SK-N-SH treated with all-trans-retinoic acid at 6 μM for 48 hours (cell line): ENCODE measurements at regions not wholly inside any gene's neighbourhood (a gene's known extent, or its start where the extent isn't known, plus 50 kb on each side); places are given as distances from the start of the nearest gene placed in this dataset.

Source experiments
- ATAC-seq: fragments of 200-7000 bp; cut with Tn5 transposase; 3 replicates; pipeline ENCODE4 v1.9.1; 2020; ENCODE audit warnings: mild to moderate bottlenecking, moderate library complexity
- BACH2 ChIP-seq: fragments of 250-450 bp; sonication (Bioruptor Pico); IDR thresholded peaks from 2 replicates; pipeline ENCODE4 v1.9.0; 2021; ENCODE audit warnings: mild to moderate bottlenecking, borderline replicate concordance
- ESRRG ChIP-seq: fragments of 250-450 bp; sonication (Bioruptor Pico); IDR thresholded peaks from 2 replicates; pipeline ENCODE4 v1.6.1; 2021; ENCODE audit warnings: mild to moderate bottlenecking
- GLIS3 ChIP-seq: fragments of 250-450 bp; sonication (Bioruptor Pico); IDR thresholded peaks from 2 replicates; pipeline ENCODE4 v1.5.0; 2020; ENCODE audit warnings: mild to moderate bottlenecking, moderate library complexity
- ISL1 ChIP-seq: fragments of 250-450 bp; sonication (Bioruptor Pico); IDR thresholded peaks from 2 replicates; pipeline ENCODE4 v2.1.2; 2022; ENCODE audit warnings: mild to moderate bottlenecking, moderate library complexity
- OSR1 ChIP-seq: fragments of 250-450 bp; sonication (Bioruptor Pico); IDR thresholded peaks from 2 replicates; pipeline ENCODE4 v1.8.0; 2022; ENCODE audit warnings: moderate library complexity, mild to moderate bottlenecking, inconsistent platforms
- PPARA ChIP-seq: fragments of 250-450 bp; sonication (Bioruptor Pico); IDR thresholded peaks from 2 replicates; pipeline ENCODE4 v1.5.0; 2020; ENCODE audit warnings: mild to moderate bottlenecking, borderline replicate concordance
- RARB ChIP-seq: fragments of 250-450 bp; sonication (Bioruptor Pico); IDR thresholded peaks from 2 replicates; pipeline ENCODE4 v1.8.0; 2021; ENCODE audit warnings: mild to moderate bottlenecking, moderate library complexity
- SNAI2 ChIP-seq: fragments of 250-450 bp; sonication (Bioruptor Pico); IDR thresholded peaks from 2 replicates; pipeline ENCODE4 v1.5.0; 2020; ENCODE audit warnings: mild to moderate bottlenecking, moderate library complexity
- TCF4 ChIP-seq: fragments of 250-450 bp; sonication (Bioruptor Pico); IDR thresholded peaks from 2 replicates; pipeline ENCODE4 v1.8.0; 2021; ENCODE audit warnings: mild to moderate bottlenecking, moderate library complexity, borderline replicate concordance
- TOX ChIP-seq: fragments of 250-450 bp; sonication (Bioruptor Pico); IDR thresholded peaks from 2 replicates; pipeline ENCODE4 v1.8.0; 2021; ENCODE audit warnings: mild to moderate bottlenecking, moderate library complexity, borderline replicate concordance
- ZC3H10 ChIP-seq: fragments of 250-450 bp; sonication (Bioruptor Pico); IDR thresholded peaks from 2 replicates; pipeline ENCODE4 v1.5.1; 2021; ENCODE audit warnings: mild to moderate bottlenecking, moderate library complexity
- ZFP3 ChIP-seq: fragments of 250-450 bp; sonication (Bioruptor Pico); IDR thresholded peaks from 2 replicates; pipeline ENCODE4 v1.5.0; 2020; ENCODE audit warnings: mild to moderate bottlenecking, moderate library complexity
- ZFP30 ChIP-seq: fragments of 450-650 bp; formaldehyde crosslinking; IDR thresholded peaks from 2 replicates; pipeline ENCODE4 v1.5.0; 2022; ENCODE audit warnings: mild to moderate bottlenecking, moderate library complexity
- ZNF565 ChIP-seq: fragments of 450-650 bp; formaldehyde crosslinking; conservative IDR thresholded peaks from 2 replicates; pipeline ENCODE4 v1.5.0; 2020; ENCODE audit warnings: low read depth, mild to moderate bottlenecking, moderate library complexity
- ZNF70 ChIP-seq: fragments of 450-650 bp; formaldehyde crosslinking; IDR thresholded peaks from 2 replicates; pipeline ENCODE4 v1.5.0; 2020; ENCODE audit warnings: mild to moderate bottlenecking, moderate library complexity
- ZNF8 ChIP-seq: fragments of 450-650 bp; formaldehyde crosslinking; IDR thresholded peaks from 2 replicates; pipeline ENCODE4 v1.5.0; 2020; ENCODE audit warnings: mild to moderate bottlenecking, moderate library complexity
- TF ChIP-seq, protein P1 (sequence below): fragments of 250-450 bp; sonication (Bioruptor Pico); IDR thresholded peaks from 2 replicates; pipeline ENCODE4 v1.5.1; 2021; ENCODE audit warnings: mild to moderate bottlenecking, moderate library complexity
- TF ChIP-seq, protein P2 (sequence below): fragments of 250-450 bp; sonication (Bioruptor Pico); IDR thresholded peaks from 2 replicates; pipeline ENCODE4 v1.5.1; 2020; ENCODE audit warnings: low read depth, mild to moderate bottlenecking, moderate library complexity
- TF ChIP-seq, protein P3 (sequence below): fragments of 250-450 bp; sonication (Bioruptor Pico); IDR thresholded peaks from 2 replicates; pipeline ENCODE4 v1.8.0; 2021; ENCODE audit warnings: low read depth, mild to moderate bottlenecking, moderate library complexity, borderline replicate concordance
- TF ChIP-seq, protein P4 (sequence below): fragments of 250-450 bp; sonication (Bioruptor Pico); IDR thresholded peaks from 2 replicates; pipeline ENCODE4 v1.5.0; 2020; ENCODE audit warnings: mild to moderate bottlenecking, moderate library complexity

DNA sequence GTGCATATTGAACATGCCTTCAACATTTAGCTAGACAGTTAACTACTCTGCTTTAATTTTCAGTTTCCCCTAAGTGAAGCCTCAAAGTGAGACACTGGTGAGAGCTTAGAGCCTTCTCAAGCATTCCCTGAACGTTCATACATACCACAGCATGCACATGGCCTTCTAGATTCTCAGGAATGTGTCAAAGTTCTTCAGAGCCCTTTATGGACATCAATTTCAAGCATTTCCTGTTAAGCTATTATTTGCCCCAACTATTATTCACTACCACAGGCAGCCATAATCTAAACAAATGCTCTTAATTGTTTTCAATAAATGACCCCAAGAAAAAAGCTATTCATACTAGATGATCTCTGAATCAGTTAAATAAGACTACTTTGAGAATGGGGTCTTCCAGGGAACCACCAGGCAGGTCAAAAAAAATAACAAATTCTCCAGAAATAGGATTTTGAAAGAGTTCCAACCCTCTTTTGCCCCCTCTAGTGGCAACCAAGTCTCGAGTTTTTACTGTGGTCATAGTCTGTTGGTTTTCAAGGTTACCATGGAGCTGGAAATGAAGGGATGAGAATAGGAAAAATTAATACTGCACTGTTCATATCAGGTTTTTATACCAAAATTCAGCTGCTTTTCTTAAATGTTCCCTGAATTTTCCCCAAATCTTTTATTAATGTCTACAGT, 235.4 kb downstream of the RAB28 start:
- no peak for ATAC-seq
- TF ChIP-seq BACH2 (CRISPR knock-in tag) (no peak), SNAI2 (CRISPR knock-in tag) (no peak), ZFP30 (CRISPR knock-in tag) (no peak), GLIS3 (no peak), TOX (CRISPR knock-in tag) (no peak), ZC3H10 (CRISPR knock-in tag) (no peak), ZFP3 (CRISPR knock-in tag) (no peak), ZNF8 (CRISPR knock-in tag) (no peak), TCF4 (CRISPR knock-in tag) (no peak), ISL1 (CRISPR knock-in tag) (no peak)
- TF ChIP-seq, protein P1, sequence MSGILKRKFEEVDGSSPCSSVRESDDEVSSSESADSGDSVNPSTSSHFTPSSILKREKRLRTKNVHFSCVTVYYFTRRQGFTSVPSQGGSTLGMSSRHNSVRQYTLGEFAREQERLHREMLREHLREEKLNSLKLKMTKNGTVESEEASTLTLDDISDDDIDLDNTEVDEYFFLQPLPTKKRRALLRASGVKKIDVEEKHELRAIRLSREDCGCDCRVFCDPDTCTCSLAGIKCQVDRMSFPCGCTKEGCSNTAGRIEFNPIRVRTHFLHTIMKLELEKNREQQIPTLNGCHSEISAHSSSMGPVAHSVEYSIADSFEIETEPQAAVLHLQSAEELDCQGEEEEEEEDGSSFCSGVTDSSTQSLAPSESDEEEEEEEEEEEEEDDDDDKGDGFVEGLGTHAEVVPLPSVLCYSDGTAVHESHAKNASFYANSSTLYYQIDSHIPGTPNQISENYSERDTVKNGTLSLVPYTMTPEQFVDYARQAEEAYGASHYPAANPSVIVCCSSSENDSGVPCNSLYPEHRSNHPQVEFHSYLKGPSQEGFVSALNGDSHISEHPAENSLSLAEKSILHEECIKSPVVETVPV (CRISPR knock-in tag): no peak

DNA sequence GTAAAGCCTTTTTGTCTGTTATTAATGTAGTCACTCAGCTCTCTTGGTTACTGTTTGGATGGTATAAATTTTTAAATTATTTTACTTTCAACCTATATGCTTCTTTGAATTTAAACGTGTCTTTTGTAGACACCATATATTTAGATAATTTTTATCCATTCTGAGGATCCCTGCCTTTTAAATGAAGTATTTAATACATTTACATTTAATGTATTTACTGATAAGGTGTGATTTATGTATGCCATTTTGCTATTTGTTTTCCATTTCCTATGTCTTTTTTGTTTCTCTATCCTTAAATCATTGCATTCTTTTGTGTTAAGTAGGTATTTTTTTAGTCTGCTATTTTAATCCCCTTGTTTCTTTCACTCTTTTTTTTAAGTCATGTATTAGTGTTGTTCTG, 238.0 kb downstream of the RAB28 start:
- ATAC-seq: no peak
- no peak for TF ChIP-seq ZNF565
- no peak for TF ChIP-seq ZFP3 (CRISPR knock-in tag)
- TF ChIP-seq OSR1 (CRISPR knock-in tag): no peak
- TF ChIP-seq ZFP30 (CRISPR knock-in tag): no peak
- TF ChIP-seq TCF4 (CRISPR knock-in tag): no peak
- TF ChIP-seq PPARA (CRISPR knock-in tag): no peak
- TF ChIP-seq ZC3H10 (CRISPR knock-in tag): no peak

DNA sequence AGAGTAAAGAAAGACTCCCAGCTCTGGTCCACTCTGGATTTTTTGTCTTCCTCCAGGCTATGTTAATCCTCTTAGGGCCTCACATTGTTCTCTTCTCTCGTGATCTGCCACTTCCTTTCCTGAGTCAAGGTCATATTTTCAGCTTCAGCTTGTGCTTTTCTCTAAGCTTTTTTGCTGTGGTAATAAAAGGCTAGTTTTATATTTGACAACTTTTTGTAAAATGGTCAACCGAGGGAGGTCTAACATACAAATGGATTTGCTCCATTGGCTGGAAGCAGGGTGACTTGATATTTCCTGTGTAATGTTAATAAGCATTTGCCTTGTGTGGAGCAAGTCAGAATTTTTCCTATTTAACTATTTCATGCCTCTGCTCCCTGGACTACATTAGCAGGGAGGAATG, 239.7 kb downstream of the RAB28 start:
- TF ChIP-seq, protein P2, sequence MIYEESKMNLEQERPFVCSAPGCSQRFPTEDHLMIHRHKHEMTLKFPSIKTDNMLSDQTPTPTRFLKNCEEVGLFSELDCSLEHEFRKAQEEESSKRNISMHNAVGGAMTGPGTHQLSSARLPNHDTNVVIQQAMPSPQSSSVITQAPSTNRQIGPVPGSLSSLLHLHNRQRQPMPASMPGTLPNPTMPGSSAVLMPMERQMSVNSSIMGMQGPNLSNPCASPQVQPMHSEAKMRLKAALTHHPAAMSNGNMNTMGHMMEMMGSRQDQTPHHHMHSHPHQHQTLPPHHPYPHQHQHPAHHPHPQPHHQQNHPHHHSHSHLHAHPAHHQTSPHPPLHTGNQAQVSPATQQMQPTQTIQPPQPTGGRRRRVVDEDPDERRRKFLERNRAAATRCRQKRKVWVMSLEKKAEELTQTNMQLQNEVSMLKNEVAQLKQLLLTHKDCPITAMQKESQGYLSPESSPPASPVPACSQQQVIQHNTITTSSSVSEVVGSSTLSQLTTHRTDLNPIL: no peak
- TF ChIP-seq, protein P3, sequence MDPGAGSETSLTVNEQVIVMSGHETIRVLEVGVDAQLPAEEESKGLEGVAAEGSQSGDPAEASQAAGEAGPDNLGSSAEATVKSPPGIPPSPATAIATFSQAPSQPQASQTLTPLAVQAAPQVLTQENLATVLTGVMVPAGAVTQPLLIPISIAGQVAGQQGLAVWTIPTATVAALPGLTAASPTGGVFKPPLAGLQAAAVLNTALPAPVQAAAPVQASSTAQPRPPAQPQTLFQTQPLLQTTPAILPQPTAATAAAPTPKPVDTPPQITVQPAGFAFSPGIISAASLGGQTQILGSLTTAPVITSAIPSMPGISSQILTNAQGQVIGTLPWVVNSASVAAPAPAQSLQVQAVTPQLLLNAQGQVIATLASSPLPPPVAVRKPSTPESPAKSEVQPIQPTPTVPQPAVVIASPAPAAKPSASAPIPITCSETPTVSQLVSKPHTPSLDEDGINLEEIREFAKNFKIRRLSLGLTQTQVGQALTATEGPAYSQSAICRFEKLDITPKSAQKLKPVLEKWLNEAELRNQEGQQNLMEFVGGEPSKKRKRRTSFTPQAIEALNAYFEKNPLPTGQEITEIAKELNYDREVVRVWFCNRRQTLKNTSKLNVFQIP (CRISPR knock-in tag): no peak
- TF ChIP-seq ISL1 (CRISPR knock-in tag): no peak
- no peak for TF ChIP-seq ZNF70 (CRISPR knock-in tag)
- TF ChIP-seq TOX (CRISPR knock-in tag): no peak
- no peak for TF ChIP-seq RARB (CRISPR knock-in tag)
- TF ChIP-seq OSR1 (CRISPR knock-in tag): no peak
- no peak for TF ChIP-seq ESRRG (CRISPR knock-in tag)
- no peak for TF ChIP-seq ZFP30 (CRISPR knock-in tag)
- no peak for TF ChIP-seq ZNF565
- TF ChIP-seq, protein P4, sequence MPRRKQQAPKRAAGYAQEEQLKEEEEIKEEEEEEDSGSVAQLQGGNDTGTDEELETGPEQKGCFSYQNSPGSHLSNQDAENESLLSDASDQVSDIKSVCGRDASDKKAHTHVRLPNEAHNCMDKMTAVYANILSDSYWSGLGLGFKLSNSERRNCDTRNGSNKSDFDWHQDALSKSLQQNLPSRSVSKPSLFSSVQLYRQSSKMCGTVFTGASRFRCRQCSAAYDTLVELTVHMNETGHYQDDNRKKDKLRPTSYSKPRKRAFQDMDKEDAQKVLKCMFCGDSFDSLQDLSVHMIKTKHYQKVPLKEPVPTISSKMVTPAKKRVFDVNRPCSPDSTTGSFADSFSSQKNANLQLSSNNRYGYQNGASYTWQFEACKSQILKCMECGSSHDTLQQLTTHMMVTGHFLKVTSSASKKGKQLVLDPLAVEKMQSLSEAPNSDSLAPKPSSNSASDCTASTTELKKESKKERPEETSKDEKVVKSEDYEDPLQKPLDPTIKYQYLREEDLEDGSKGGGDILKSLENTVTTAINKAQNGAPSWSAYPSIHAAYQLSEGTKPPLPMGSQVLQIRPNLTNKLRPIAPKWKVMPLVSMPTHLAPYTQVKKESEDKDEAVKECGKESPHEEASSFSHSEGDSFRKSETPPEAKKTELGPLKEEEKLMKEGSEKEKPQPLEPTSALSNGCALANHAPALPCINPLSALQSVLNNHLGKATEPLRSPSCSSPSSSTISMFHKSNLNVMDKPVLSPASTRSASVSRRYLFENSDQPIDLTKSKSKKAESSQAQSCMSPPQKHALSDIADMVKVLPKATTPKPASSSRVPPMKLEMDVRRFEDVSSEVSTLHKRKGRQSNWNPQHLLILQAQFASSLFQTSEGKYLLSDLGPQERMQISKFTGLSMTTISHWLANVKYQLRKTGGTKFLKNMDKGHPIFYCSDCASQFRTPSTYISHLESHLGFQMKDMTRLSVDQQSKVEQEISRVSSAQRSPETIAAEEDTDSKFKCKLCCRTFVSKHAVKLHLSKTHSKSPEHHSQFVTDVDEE (CRISPR knock-in tag): no peak
- no peak for TF ChIP-seq ZNF8 (CRISPR knock-in tag)
- TF ChIP-seq PPARA (CRISPR knock-in tag): no peak
- TF ChIP-seq ZFP3 (CRISPR knock-in tag): no peak
- TF ChIP-seq GLIS3: no peak
- ATAC-seq: no peak

DNA sequence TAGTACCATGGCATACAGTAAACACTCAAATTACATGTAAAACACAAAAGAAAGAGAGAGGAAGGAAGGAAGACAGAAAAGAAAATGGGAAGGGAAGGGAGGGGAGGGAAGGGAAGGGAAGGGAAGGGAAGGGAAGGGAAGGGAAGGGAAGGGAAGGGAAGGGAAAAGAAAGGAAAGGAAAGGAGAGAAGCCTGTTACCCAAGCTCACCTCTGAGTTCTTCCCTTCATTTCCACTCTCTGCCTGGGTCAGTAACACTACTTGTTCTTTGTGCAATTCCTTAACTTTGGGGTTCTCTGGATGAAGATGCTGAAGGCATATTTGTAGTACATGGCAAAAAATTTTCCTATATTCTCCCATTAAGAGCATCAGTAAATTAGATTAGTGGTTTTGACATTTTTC, 241.0 kb downstream of the RAB28 start:
- no peak for ATAC-seq
- TF ChIP-seq, protein P4 (CRISPR knock-in tag): no peak
- TF ChIP-seq BACH2 (CRISPR knock-in tag) (no peak), SNAI2 (CRISPR knock-in tag) (no peak), ESRRG (CRISPR knock-in tag) (no peak), ZFP3 (CRISPR knock-in tag) (no peak), TOX (CRISPR knock-in tag) (no peak), GLIS3 (no peak), TCF4 (CRISPR knock-in tag) (no peak)
